ENCODE measurements at regions not wholly inside any gene's neighbourhood (a gene's known extent, or its start where the extent isn't known, plus 50 kb on each side); places are given as distances from the start of the nearest gene placed in this dataset.

- no TSS peak for BruUV-seq (replicated peaks)
- Histone ChIP-seq H2BK20ac (ENCODE audit: low read depth, low read length) (no peak overlapping the region), H4K91ac (ENCODE audit: insufficient read depth, low read depth, low read length) (no peak overlapping the region), H3K9me3 (ENCODE audit: control insufficient read depth, insufficient read depth, low read length) (no peaks in the 10 kb centered on the region; the same call in 1 of the 2 replicates), H3K18ac (ENCODE audit: low read depth, low read length) (no peak overlapping the region), H2AK5ac (ENCODE audit: low read depth, low read length) (no peak overlapping the region), H2BK120ac (ENCODE audit: low read depth, low read length) (no peak overlapping the region), H3K14ac (replicated peaks; ENCODE audit: low read depth, low read length) (no peak overlapping the region), H2BK15ac (ENCODE audit: low read depth, low read length) (no peak overlapping the region), H3K9me1 (ENCODE audit: insufficient read depth, low read length) (no peaks in the 10 kb centered on the region), H2BK5ac (ENCODE audit: low read depth, low read length, poor library complexity, severe bottlenecking) (no peak overlapping the region), H3K23ac (ENCODE audit: low read depth, low read length) (no peak overlapping the region), H3K4me1 (ENCODE audit: control insufficient read depth, insufficient read depth, low read length) (peaks cover 4% of the 10 kb centered on the region; the same call in 1 of the 2 replicates), H3K36me3 (ENCODE audit: control insufficient read depth, insufficient read depth, low read length) (no peaks in the 10 kb centered on the region), H3K27ac (ENCODE audit: insufficient read depth, low read length) (no peak overlapping the region), H4K5ac (ENCODE audit: low read depth, low read length) (no peak overlapping the region), H4K8ac (ENCODE audit: low read depth in 2 of 2, low read length in 2 of 2) (no peak overlapping the region), H4K20me1 (ENCODE audit: insufficient read depth, low read length) (no peaks in the 10 kb centered on the region), H2AK9ac (replicated peaks; ENCODE audit: low read depth, low read length, poor library complexity) (no peak overlapping the region), H3K27me3 (ENCODE audit: control insufficient read depth, insufficient read depth, low read length) (no peaks in the 10 kb centered on the region), H3K9ac (ENCODE audit: low read depth, low read length) (no peak overlapping the region), H3K56ac (ENCODE audit: extremely low read depth, insufficient read depth, low read length) (no peak overlapping the region), H2AFZ (replicated peaks; ENCODE audit: low read length, poor library complexity) (no peak overlapping the region), H3K79me1 (ENCODE audit: low read depth in 1 of 2, low read length in 2 of 2) (no peaks in the 10 kb centered on the region), H3K4ac (ENCODE audit: low read depth, low read length) (no peak overlapping the region), H3K4me2 (ENCODE audit: low read depth, low read length) (peak overlapping the region; percentile 51), H3K4me3 (ENCODE audit: insufficient read depth, low read depth, low read length) (no peak overlapping the region)
- DNase-seq: peak; percentile 82
- no CpG with 5 or more reads among the region's 2 CpGs for WGBS, 2 experiments (ENCODE audit: extremely low coverage in 2 of 2, insufficient read length in 1 of 2)
- intact Hi-C loops (cut with micrococcal nuclease): loop anchor here (5.0 kb wide), 1 partner anchor 231 kb away; no protein-coding TSS in a partner anchor
- TF ChIP-seq USF2 (IDR thresholded peaks at IDR 0.05; ENCODE audit: low read depth, low read length) (no peak), CTCF (conservative IDR thresholded peaks at IDR 0.05; ENCODE audit: low read depth, low read length) (no peak), ELK1 (IDR thresholded peaks at IDR 0.05; ENCODE audit: borderline replicate concordance, low read depth, low read length) (no peak), FOS (IDR thresholded peaks at IDR 0.05; ENCODE audit: low read depth, low read length) (0 out of 2 replicates have a peak, but pooled peaks have one; percentile 8)
- POLR2A ChIA-PET (ENCODE audit: unreplicated experiment): no interaction called here
- dilution Hi-C loops (cut with HindIII; ENCODE audit: low sequenced_read_pairs, unreplicated experiment): no loop called here
- in situ Hi-C loops (cut with MboI; ENCODE audit: low sequenced_read_pairs): no loop called here
- CTCF ChIA-PET: no interaction called here
- peak; percentile 74 for ATAC-seq (ENCODE audit: low read depth)
These were observed 390.3 kb downstream of the GPD2 start for GRCh38 chr2:156826341-156826933.

Data from IMR-90 (cell line).